HFFc6 (cell line): ENCODE measurements at regions not wholly inside any gene's neighbourhood (a gene's known extent, or its start where the extent isn't known, plus 50 kb on each side); places are given as distances from the start of the nearest gene placed in this dataset.

Experiments used
- DNase-seq: peaks from one replicate; pipeline ENCODE4 v3.0.0-alpha.2; 2018
- H3K27ac Mint-ChIP-seq: 2 replicates; pipeline ENCODE4 v1.8.0; 2020; ENCODE audit warnings: mild to moderate bottlenecking, mixed read lengths
- H3K27me3 Mint-ChIP-seq: 2 replicates; pipeline ENCODE4 v1.8.0; 2021; ENCODE audit warnings: mild to moderate bottlenecking, moderate library complexity, mixed read lengths; ENCODE audit not compliant: insufficient read depth
- H3K36me3 Mint-ChIP-seq: 2 replicates; pipeline ENCODE4 v1.8.0; 2021; ENCODE audit warnings: low read depth, mixed read lengths
- H3K4me1 Mint-ChIP-seq: 2 replicates; pipeline ENCODE4 v1.8.0; 2020; ENCODE audit warnings: low read depth, mixed read lengths
- H3K4me3 Mint-ChIP-seq: 2 replicates; pipeline ENCODE4 v1.8.0; 2020; ENCODE audit warnings: mild to moderate bottlenecking, moderate library complexity, mixed read lengths
- H3K9me3 Mint-ChIP-seq: 2 replicates; pipeline ENCODE4 v1.8.0; 2020; ENCODE audit warnings: mild to moderate bottlenecking, mixed read lengths
- CTCF ChIP-seq: fragments of 200-600 bp; sonication (generic); IDR thresholded peaks from 2 replicates; pipeline ENCODE4 v1.5.0; 2021; ENCODE audit warnings: antibody characterized with exemption, mild to moderate bottlenecking

GRCh38 chr1:87185077-87185476, 143.6 kb upstream of the LMO4 start:
- H3K9me3 Mint-ChIP-seq, result no peaks in the 10 kb centered on the region
- no peaks in the 10 kb centered on the region for H3K36me3 Mint-ChIP-seq
- H3K4me1 Mint-ChIP-seq, result no peaks in the 10 kb centered on the region; the same call in 1 of the 2 replicates
- no peak overlapping the region for H3K4me3 Mint-ChIP-seq
- peaks cover 17% of the 10 kb centered on the region for H3K27me3 Mint-ChIP-seq
- DNase-seq, result no peak
- no peak overlapping the region for H3K27ac Mint-ChIP-seq
- no peak for TF ChIP-seq CTCF

GRCh38 chr1:87186346-87186745, 142.3 kb upstream of the LMO4 start:
- Mint-ChIP-seq H3K36me3 (no peaks in the 10 kb centered on the region), H3K9me3 (no peaks in the 10 kb centered on the region), H3K4me3 (no peak overlapping the region), H3K27ac (no peak overlapping the region), H3K27me3 (peaks cover 13% of the 10 kb centered on the region), H3K4me1 (no peaks in the 10 kb centered on the region; the same call in 1 of the 2 replicates)
- no peak for DNase-seq
- TF ChIP-seq CTCF, result no peak

GRCh38 chr1:87188640-87189039, 140.0 kb upstream of the LMO4 start:
- Mint-ChIP-seq H3K4me3 (no peak overlapping the region), H3K4me1 (no peaks in the 10 kb centered on the region; the same call in 1 of the 2 replicates), H3K9me3 (no peaks in the 10 kb centered on the region), H3K36me3 (no peaks in the 10 kb centered on the region), H3K27ac (no peak overlapping the region), H3K27me3 (peaks cover 8% of the 10 kb centered on the region)
- no peak for TF ChIP-seq CTCF
- no peak for DNase-seq

- Mint-ChIP-seq H3K27ac (no peak overlapping the region), H3K27me3 (peaks cover 5% of the 10 kb centered on the region), H3K36me3 (no peaks in the 10 kb centered on the region), H3K4me1 (no peaks in the 10 kb centered on the region), H3K9me3 (peaks cover 5% of the 10 kb centered on the region; the same call in 1 of the 2 replicates), H3K4me3 (no peak overlapping the region)
- DNase-seq, result no peak
- TF ChIP-seq CTCF, result no peak
These were observed 138.3 kb upstream of the LMO4 start for GRCh38 chr1:87190402-87190801.

- no peak for TF ChIP-seq CTCF
- peaks cover 5% of the 10 kb centered on the region; the same call in 1 of the 2 replicates for H3K9me3 Mint-ChIP-seq
- no peak for DNase-seq
- H3K4me1 Mint-ChIP-seq, result no peaks in the 10 kb centered on the region
- H3K36me3 Mint-ChIP-seq, result no peaks in the 10 kb centered on the region
- no peaks in the 10 kb centered on the region; the same call in none of the 2 replicates for H3K27me3 Mint-ChIP-seq
- H3K27ac Mint-ChIP-seq, result no peak overlapping the region
- H3K4me3 Mint-ChIP-seq, result no peak overlapping the region
These were observed 137.0 kb upstream of the LMO4 start for GRCh38 chr1:87191646-87192045.

- Mint-ChIP-seq H3K9me3 (peaks cover 5% of the 10 kb centered on the region; the same call in 1 of the 2 replicates), H3K4me1 (no peaks in the 10 kb centered on the region), H3K36me3 (no peaks in the 10 kb centered on the region), H3K4me3 (no peak overlapping the region), H3K27me3 (no peaks in the 10 kb centered on the region; the same call in none of the 2 replicates), H3K27ac (no peak overlapping the region)
- no peak for DNase-seq
- TF ChIP-seq CTCF, result no peak
These were observed 134.4 kb upstream of the LMO4 start for GRCh38 chr1:87194271-87194774.
